ENCODE measurements at regions not wholly inside any gene's neighbourhood (a gene's known extent, or its start where the extent isn't known, plus 50 kb on each side); places are given as distances from the start of the nearest gene placed in this dataset.

- Histone ChIP-seq H3K79me2 (ENCODE audit: low read depth) (no peaks in the 10 kb centered on the region), H3K4me1 (no peaks in the 10 kb centered on the region), H2AFZ (replicated peaks) (no peak overlapping the region), H4K20me1 (ENCODE audit: low read depth) (no peaks in the 10 kb centered on the region), H3K27me3 (no peaks in the 10 kb centered on the region), H3F3A (ENCODE audit: low read depth) (no peaks in the 10 kb centered on the region), H3K27ac (no peak overlapping the region), H3K4me2 (no peak overlapping the region), H3K9ac (no peak overlapping the region), H3K36me3 (no peaks in the 10 kb centered on the region), H3K4me3 (no peak overlapping the region), H3K9me3 (ENCODE audit: low read depth) (no peaks in the 10 kb centered on the region)
- Mint-ChIP-seq H3K9me3 (no peaks in the 10 kb centered on the region), H3K4me1 (no peaks in the 10 kb centered on the region), H3K4me3 (no peak overlapping the region), H3K27me3 (ENCODE audit: insufficient read depth, low read depth) (no peaks in the 10 kb centered on the region), H3K36me3 (no peaks in the 10 kb centered on the region), H3K27ac (no peak overlapping the region)
- TF ChIP-seq EZH2 (IDR thresholded peaks at IDR 0.05) (no peak), CTCF (IDR thresholded peaks at IDR 0.05) (no peak), EZH2phosphoT487 (IDR thresholded peaks at IDR 0.05) (no peak)
- DNase-seq (ENCODE audit: low spot score), result no peak
Measured at GRCh38 chr12:33253178-33253577, 186.4 kb downstream of the SYT10 start.

GRCh38 chr12:33251548-33251947 lies 188.1 kb downstream of the SYT10 start:
- no peaks in the 10 kb centered on the region for H4K20me1 ChIP-seq (ENCODE audit: low read depth)
- no peak overlapping the region for H3K4me3 Mint-ChIP-seq
- no peaks in the 10 kb centered on the region for H3K27me3 ChIP-seq
- DNase-seq (ENCODE audit: low spot score), result no peak
- no peaks in the 10 kb centered on the region for H3K36me3 Mint-ChIP-seq
- no peaks in the 10 kb centered on the region for H3K79me2 ChIP-seq (ENCODE audit: low read depth)
- H3K9me3 ChIP-seq (ENCODE audit: low read depth), result no peaks in the 10 kb centered on the region
- H3K27ac Mint-ChIP-seq, result no peak overlapping the region
- H3K27me3 Mint-ChIP-seq (ENCODE audit: insufficient read depth, low read depth), result no peaks in the 10 kb centered on the region
- no peak overlapping the region for H3K4me2 ChIP-seq
- no peaks in the 10 kb centered on the region for H3K9me3 Mint-ChIP-seq
- H2AFZ ChIP-seq (replicated peaks), result no peak overlapping the region
- no peaks in the 10 kb centered on the region for H3K4me1 ChIP-seq
- no peak overlapping the region for H3K9ac ChIP-seq
- H3K4me1 Mint-ChIP-seq, result no peaks in the 10 kb centered on the region
- H3K4me3 ChIP-seq, result no peak overlapping the region
- H3K27ac ChIP-seq, result no peak overlapping the region
- no peaks in the 10 kb centered on the region for H3K36me3 ChIP-seq
- no peaks in the 10 kb centered on the region for H3F3A ChIP-seq (ENCODE audit: low read depth)
- TF ChIP-seq EZH2phosphoT487 (IDR thresholded peaks at IDR 0.05) (no peak), EZH2 (IDR thresholded peaks at IDR 0.05) (no peak), CTCF (IDR thresholded peaks at IDR 0.05) (no peak)

GRCh38 chr12:33248364-33248763 lies 191.3 kb downstream of the SYT10 start:
- H3K4me3 ChIP-seq, result no peak overlapping the region
- no peaks in the 10 kb centered on the region for H3K27me3 Mint-ChIP-seq (ENCODE audit: insufficient read depth, low read depth)
- H3K79me2 ChIP-seq (ENCODE audit: low read depth), result no peaks in the 10 kb centered on the region
- no peak overlapping the region for H2AFZ ChIP-seq (replicated peaks)
- H3K4me1 ChIP-seq, result no peaks in the 10 kb centered on the region
- H4K20me1 ChIP-seq (ENCODE audit: low read depth), result no peaks in the 10 kb centered on the region
- H3K4me3 Mint-ChIP-seq, result no peak overlapping the region
- H3F3A ChIP-seq (ENCODE audit: low read depth), result no peaks in the 10 kb centered on the region
- no peak overlapping the region for H3K4me2 ChIP-seq
- H3K27ac Mint-ChIP-seq, result no peak overlapping the region
- no peaks in the 10 kb centered on the region for H3K36me3 Mint-ChIP-seq
- H3K36me3 ChIP-seq, result no peaks in the 10 kb centered on the region
- no peak overlapping the region for H3K27ac ChIP-seq
- H3K9me3 ChIP-seq (ENCODE audit: low read depth), result no peaks in the 10 kb centered on the region
- DNase-seq (ENCODE audit: low spot score), result no peak
- no peaks in the 10 kb centered on the region for H3K4me1 Mint-ChIP-seq
- no peak overlapping the region for H3K9ac ChIP-seq
- TF ChIP-seq EZH2 (IDR thresholded peaks at IDR 0.05) (no peak), EZH2phosphoT487 (IDR thresholded peaks at IDR 0.05) (no peak), CTCF (IDR thresholded peaks at IDR 0.05) (no peak)
- peaks cover 2% of the 10 kb centered on the region for H3K9me3 Mint-ChIP-seq
- no peaks in the 10 kb centered on the region for H3K27me3 ChIP-seq

- no peak overlapping the region for H3K4me2 ChIP-seq
- no peaks in the 10 kb centered on the region for H3K79me2 ChIP-seq (ENCODE audit: low read depth)
- H3K9ac ChIP-seq, result no peak overlapping the region
- no peaks in the 10 kb centered on the region for H4K20me1 ChIP-seq (ENCODE audit: low read depth)
- no peak overlapping the region for H2AFZ ChIP-seq (replicated peaks)
- H3K4me3 Mint-ChIP-seq, result no peak overlapping the region
- no peaks in the 10 kb centered on the region for H3K27me3 ChIP-seq
- H3K27ac ChIP-seq, result no peak overlapping the region
- no peaks in the 10 kb centered on the region for H3K4me1 Mint-ChIP-seq
- no peaks in the 10 kb centered on the region for H3K9me3 ChIP-seq (ENCODE audit: low read depth)
- TF ChIP-seq CTCF (IDR thresholded peaks at IDR 0.05), result no peak
- TF ChIP-seq EZH2 (IDR thresholded peaks at IDR 0.05), result no peak
- no peak for TF ChIP-seq EZH2phosphoT487 (IDR thresholded peaks at IDR 0.05)
- peaks cover 2% of the 10 kb centered on the region for H3K9me3 Mint-ChIP-seq
- H3K4me3 ChIP-seq, result no peak overlapping the region
- H3K36me3 ChIP-seq, result no peaks in the 10 kb centered on the region
- H3K27ac Mint-ChIP-seq, result no peak overlapping the region
- no peaks in the 10 kb centered on the region for H3K27me3 Mint-ChIP-seq (ENCODE audit: insufficient read depth, low read depth)
- no peak for DNase-seq (ENCODE audit: low spot score)
- H3F3A ChIP-seq (ENCODE audit: low read depth), result no peaks in the 10 kb centered on the region
- no peaks in the 10 kb centered on the region for H3K4me1 ChIP-seq
- H3K36me3 Mint-ChIP-seq, result no peaks in the 10 kb centered on the region
Measured at GRCh38 chr12:33247625-33248024, 192.0 kb downstream of the SYT10 start.

All from neural progenitor cell (in vitro differentiated cells).